ENCODE measurements at regions not wholly inside any gene's neighbourhood (a gene's known extent, or its start where the extent isn't known, plus 50 kb on each side); places are given as distances from the start of the nearest gene placed in this dataset.

- TF ChIP-seq CTCF (IDR thresholded peaks at IDR 0.05) (no peak), POLR2A (IDR thresholded peaks at IDR 0.05) (no peak)
Observed at GRCh38 chr5:6143523-6143922, 234.8 kb downstream of the MED10 start.

Data from Peyer's patch (tissue), 4 donors.